WTC11 (cell line): ENCODE measurements at regions not wholly inside any gene's neighbourhood (a gene's known extent, or its start where the extent isn't known, plus 50 kb on each side); places are given as distances from the start of the nearest gene placed in this dataset.

Source experiments
- ATAC-seq: fragments of 200-7000 bp; cut with Tn5 transposase; 2 replicates; pipeline ENCODE4 v1.10.0; 2021; ENCODE audit warnings: mild to moderate bottlenecking, moderate library complexity
- CTCF ChIA-PET: fragments of 300-600 bp; sonication (Branson Sonifier 250); formaldehyde crosslinking; loops from one replicate; lab custom pipeline; 2021; ENCODE audit warnings: antibody characterized with exemption; lab: Charles Lee
- POLR2A ChIA-PET: fragments of 350-600 bp; sonication (Branson Sonifier 250); formaldehyde crosslinking; loops from one replicate; lab custom pipeline; 2021; ENCODE audit warnings: antibody characterized with exemption; lab: Charles Lee
- DNase-seq: peaks from one replicate; pipeline ENCODE4 v3.0.0; 2021; ENCODE audit warnings: low spot score
- H3K27ac Mint-ChIP-seq: 2 replicates; pipeline ENCODE4 v1.8.0; 2021; ENCODE audit warnings: mixed read lengths
- H3K27me3 Mint-ChIP-seq: 2 replicates; pipeline ENCODE4 v1.8.0; 2021; ENCODE audit warnings: low read depth, mild to moderate bottlenecking, moderate library complexity, mixed read lengths
- H3K36me3 Mint-ChIP-seq: 2 replicates; pipeline ENCODE4 v1.8.0; 2021; ENCODE audit warnings: mixed read lengths
- H3K4me1 Mint-ChIP-seq: 2 replicates; pipeline ENCODE4 v1.8.0; 2022; ENCODE audit warnings: mixed read lengths
- H3K4me3 Mint-ChIP-seq: 2 replicates; pipeline ENCODE4 v1.8.0; 2021; ENCODE audit warnings: mild to moderate bottlenecking, moderate library complexity, mixed read lengths
- H3K9me3 Mint-ChIP-seq: 2 replicates; pipeline ENCODE4 v1.8.0; 2021; ENCODE audit warnings: mixed read lengths
- AR ChIP-seq: fragments of 250-450 bp; sonication (Bioruptor Pico); IDR thresholded peaks from 2 replicates; pipeline ENCODE4 v1.9.0; 2021; ENCODE audit warnings: mild to moderate bottlenecking
- CREM ChIP-seq: sonication (generic); formaldehyde crosslinking; IDR thresholded peaks from 2 replicates; pipeline ENCODE4 v1.8.1; 2022; ENCODE audit warnings: mild to moderate bottlenecking, missing genetic modification reagents, moderate library complexity
- E2F4 ChIP-seq: sonication (generic); formaldehyde crosslinking; IDR thresholded peaks from 2 replicates; pipeline ENCODE4 v1.8.1; 2022; ENCODE audit warnings: low read depth, mild to moderate bottlenecking, moderate library complexity, missing genetic modification reagents, borderline replicate concordance
- ETV6 ChIP-seq: sonication (generic); formaldehyde crosslinking; IDR thresholded peaks from 2 replicates; pipeline ENCODE4 v1.8.1; 2022; ENCODE audit warnings: mild to moderate bottlenecking, missing genetic modification reagents
- HMGA2 ChIP-seq: fragments of 250-450 bp; sonication (Bioruptor Pico); IDR thresholded peaks from 2 replicates; pipeline ENCODE4 v1.4.0; 2021; ENCODE audit warnings: mild to moderate bottlenecking, moderate library complexity
- JUN ChIP-seq: sonication (generic); formaldehyde crosslinking; IDR thresholded peaks from 2 replicates; pipeline ENCODE4 v1.8.0; 2023; ENCODE audit warnings: mild to moderate bottlenecking, missing genetic modification reagents
- KAT7 ChIP-seq: sonication (generic); formaldehyde crosslinking; IDR thresholded peaks from 2 replicates; pipeline ENCODE4 v1.8.1; 2023; ENCODE audit warnings: missing genetic modification reagents, mild to moderate bottlenecking, borderline replicate concordance
- MAX ChIP-seq: sonication (generic); formaldehyde crosslinking; IDR thresholded peaks from 2 replicates; pipeline ENCODE4 v1.8.0; 2022; ENCODE audit warnings: mild to moderate bottlenecking, missing genetic modification reagents
- NR2C2 ChIP-seq: sonication (generic); formaldehyde crosslinking; IDR thresholded peaks from 2 replicates; pipeline ENCODE4 v1.8.0; 2022; ENCODE audit warnings: mild to moderate bottlenecking, missing genetic modification reagents
- NR3C1 ChIP-seq: sonication (generic); formaldehyde crosslinking; conservative IDR thresholded peaks from 2 replicates; pipeline ENCODE4 v1.8.1; 2023; ENCODE audit warnings: low read depth, mild to moderate bottlenecking, missing genetic modification reagents
- OVOL2 ChIP-seq: fragments of 250-450 bp; sonication (Bioruptor Pico); IDR thresholded peaks from 2 replicates; pipeline ENCODE4 v1.9.0; 2021; ENCODE audit warnings: mild to moderate bottlenecking, borderline replicate concordance
- PRDM15 ChIP-seq: sonication (generic); formaldehyde crosslinking; IDR thresholded peaks from 2 replicates; pipeline ENCODE4 v1.8.0; 2022; ENCODE audit warnings: missing genetic modification reagents
- PRRX2 ChIP-seq: fragments of 250-450 bp; sonication (Bioruptor Pico); IDR thresholded peaks from 2 replicates; pipeline ENCODE4 v1.8.0; 2021; ENCODE audit warnings: mild to moderate bottlenecking
- SMAD4 ChIP-seq: sonication (generic); formaldehyde crosslinking; IDR thresholded peaks from 2 replicates; pipeline ENCODE4 v1.8.0; 2022; ENCODE audit warnings: mild to moderate bottlenecking, missing genetic modification reagents
- TEAD4 ChIP-seq: sonication (generic); formaldehyde crosslinking; IDR thresholded peaks from 2 replicates; pipeline ENCODE4 v1.8.0; 2022; ENCODE audit warnings: mild to moderate bottlenecking, missing genetic modification reagents
- TP53 ChIP-seq: sonication (generic); formaldehyde crosslinking; IDR thresholded peaks from 2 replicates; pipeline ENCODE4 v1.8.1; 2023; ENCODE audit warnings: mild to moderate bottlenecking, missing genetic modification reagents
- USF1 ChIP-seq: sonication (generic); formaldehyde crosslinking; IDR thresholded peaks from 2 replicates; pipeline ENCODE4 v1.8.0; 2022; ENCODE audit warnings: mild to moderate bottlenecking, missing genetic modification reagents
- ZBTB21 ChIP-seq: sonication (generic); formaldehyde crosslinking; IDR thresholded peaks from 2 replicates; pipeline ENCODE4 v1.8.1; 2023; ENCODE audit warnings: mild to moderate bottlenecking, missing genetic modification reagents, borderline replicate concordance
- ZNF263 ChIP-seq: sonication (generic); formaldehyde crosslinking; IDR thresholded peaks from 2 replicates; pipeline ENCODE4 v1.8.1; 2022; ENCODE audit warnings: low read depth, mild to moderate bottlenecking, moderate library complexity, missing genetic modification reagents
- ZNF532 ChIP-seq: fragments of 250-450 bp; sonication (Bioruptor Pico); IDR thresholded peaks from 2 replicates; pipeline ENCODE4 v1.9.0; 2021; ENCODE audit warnings: mild to moderate bottlenecking, borderline replicate concordance
- ZNF671 ChIP-seq: fragments of 250-450 bp; sonication (Bioruptor Pico); IDR thresholded peaks from 2 replicates; pipeline ENCODE4 v1.8.0; 2021; ENCODE audit warnings: mild to moderate bottlenecking

- TF ChIP-seq AR (CRISPR knock-in tag) (no peak), HMGA2 (no peak), MAX (no peak), JUN (CRISPR knock-in tag) (no peak), SMAD4 (CRISPR knock-in tag) (no peak), CREM (CRISPR knock-in tag) (no peak)
Observed at GRCh38 chr22:49148895-49149418, 678.7 kb downstream of the BRD1 start (continued).

GRCh38 chr22:49147617-49148175 is 680.0 kb downstream of the BRD1 start:
- CTCF ChIA-PET: interaction anchor here (1.0 kb wide), 1 partner anchor 158 kb away, joined by 6 read pairs; no protein-coding TSS in a partner anchor
- POLR2A ChIA-PET: no interaction called here
- H3K27me3 Mint-ChIP-seq: no peaks in the 10 kb centered on the region
- H3K27ac Mint-ChIP-seq: no peak overlapping the region
- H3K9me3 Mint-ChIP-seq: no peaks in the 10 kb centered on the region
- H3K4me3 Mint-ChIP-seq: no peak overlapping the region
- peaks cover 23% of the 10 kb centered on the region for H3K4me1 Mint-ChIP-seq
- no peak for DNase-seq
- ATAC-seq: no peak
- H3K36me3 Mint-ChIP-seq: no peaks in the 10 kb centered on the region
- TF ChIP-seq PRDM15 (no peak), ZNF671 (CRISPR knock-in tag) (no peak), ZNF263 (CRISPR knock-in tag) (no peak), HMGA2 (no peak), E2F4 (CRISPR knock-in tag) (no peak), OVOL2 (CRISPR knock-in tag) (no peak), ZBTB21 (no peak), KAT7 (CRISPR knock-in tag) (no peak), TEAD4 (CRISPR knock-in tag) (no peak), ETV6 (no peak), PRRX2 (CRISPR knock-in tag) (no peak), NR3C1 (CRISPR knock-in tag) (no peak), TP53 (CRISPR knock-in tag) (no peak), AR (CRISPR knock-in tag) (no peak), NR2C2 (CRISPR knock-in tag) (no peak), ZNF532 (CRISPR knock-in tag) (no peak), USF1 (CRISPR knock-in tag) (no peak)
